C4-2B (cell line): ENCODE measurements at regions not wholly inside any gene's neighbourhood (a gene's known extent, or its start where the extent isn't known, plus 50 kb on each side); places are given as distances from the start of the nearest gene placed in this dataset.

Source experiments
- CTCF ChIP-seq: fragments of 450-650 bp; conservative IDR thresholded peaks from 2 replicates; pipeline ENCODE4 v1.5.1; 2017; ENCODE audit warnings: mild to moderate bottlenecking
- ZFX ChIP-seq: fragments of 450-650 bp; IDR thresholded peaks from 2 replicates; pipeline ENCODE4 v1.6.1; 2017

DNA sequence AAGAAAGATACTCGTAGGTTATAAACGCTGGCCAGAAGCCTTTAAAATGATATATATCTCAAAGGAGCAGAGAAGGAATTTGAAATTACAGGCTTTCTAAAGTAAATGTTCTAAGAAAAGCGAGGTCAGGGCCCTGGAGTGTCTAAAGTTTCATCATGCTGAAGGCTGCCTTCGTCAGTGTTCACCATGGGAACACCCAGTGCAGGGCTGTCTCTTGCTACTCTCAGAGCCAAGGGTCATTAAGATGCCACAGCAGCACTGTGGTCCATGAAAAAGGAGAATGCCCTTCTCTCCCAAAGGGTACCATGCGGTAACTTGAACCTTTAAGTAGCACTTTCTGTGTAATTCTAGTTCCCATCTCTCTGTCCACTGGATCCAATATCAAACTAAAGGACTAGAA is 174.5 kb upstream of the NWD2 start:
- no peak for TF ChIP-seq CTCF
- TF ChIP-seq ZFX, result no peak
